HepG2 (cell line): ENCODE measurements at regions not wholly inside any gene's neighbourhood (a gene's known extent, or its start where the extent isn't known, plus 50 kb on each side); places are given as distances from the start of the nearest gene placed in this dataset.

Experiments
- CEBPB ChIP-seq: IDR thresholded peaks from 2 replicates; pipeline ENCODE4 v1.6.1; 2011; ENCODE audit warnings: low read depth, low read length, improper control_type of control experiment, borderline replicate concordance
- FOXP1 ChIP-seq, 2 experiments: fragments of 450-650 bp in 1 of 2; IDR thresholded peaks; 2 replicates each; pipeline ENCODE4 v1.6.1; 2017 to 2018; ENCODE audit warnings: antibody characterized with exemption in 1 of 2
- KDM2A ChIP-seq: sonication (generic); formaldehyde crosslinking; IDR thresholded peaks from 2 replicates; pipeline ENCODE4 v1.4.0; 2020; ENCODE audit warnings: low read depth, missing genetic modification reagents, borderline replicate concordance
- KDM5B ChIP-seq: sonication (generic); formaldehyde crosslinking; IDR thresholded peaks from 2 replicates; pipeline ENCODE4 v1.4.0; 2020; ENCODE audit warnings: missing genetic modification reagents, mild to moderate bottlenecking, borderline replicate concordance
- SP2 ChIP-seq: sonication (generic); formaldehyde crosslinking; IDR thresholded peaks from 2 replicates; pipeline ENCODE4 v1.5.1; 2020; ENCODE audit warnings: mild to moderate bottlenecking, missing genetic modification reagents

- TF ChIP-seq KDM2A (CRISPR knock-in tag): no peak
- TF ChIP-seq FOXP1 (IDR thresholded peaks at IDR 0.05): no peak
- TF ChIP-seq FOXP1 (CRISPR knock-in tag; IDR thresholded peaks at IDR 0.05): no peak
- no peak for TF ChIP-seq CEBPB
- TF ChIP-seq SP2 (CRISPR knock-in tag): no peak
- no peak for TF ChIP-seq KDM5B (CRISPR knock-in tag)
Measured at GRCh38 chr4:10738826-10739489, 54.4 kb upstream of the CLNK start.
